Heart right ventricle (tissue), 16 donors: ENCODE measurements at regions not wholly inside any gene's neighbourhood (a gene's known extent, or its start where the extent isn't known, plus 50 kb on each side); places are given as distances from the start of the nearest gene placed in this dataset.

ENCODE experiments used
- ATAC-seq, 8 donors: fragments of 200-7000 bp; cut with Tn5 transposase; one replicate each; pipeline ENCODE4 v1.9.1; 2020; ENCODE audit warnings: mild to moderate bottlenecking in 8 of 8, moderate library complexity in 8 of 8, moderate number of reproducible peaks in 1 of 8
- DNase-seq, 2 donors: peaks; one replicate each; pipeline ENCODE4 v3.0.0-alpha.2; 2020
- H3K27ac ChIP-seq, 10 donors: fragments of 200-600 bp; sonication (generic) in 2 of 10; one replicate each; pipeline versions ENCODE4 v1.5.0 to v1.8.0; 2020 to 2022; ENCODE audit warnings: mild to moderate bottlenecking in 3 of 10
- H3K27me3 ChIP-seq, 7 donors: fragments of 200-600 bp; one replicate each; pipeline ENCODE4 v1.8.0; 2021 to 2022; ENCODE audit warnings: mild to moderate bottlenecking in 2 of 7
- H3K36me3 ChIP-seq, 9 donors: fragments of 200-600 bp; sonication (generic) in 1 of 9; one replicate each; pipeline versions ENCODE4 v1.5.0 to v1.8.0; 2020 to 2022; ENCODE audit warnings: mild to moderate bottlenecking in 2 of 9
- H3K4me1 ChIP-seq, 9 donors: fragments of 200-600 bp; sonication (generic) in 1 of 9; one replicate each; pipeline versions ENCODE4 v1.5.0 to v1.8.0; 2020 to 2022; ENCODE audit warnings: mild to moderate bottlenecking in 4 of 9
- H3K4me3 ChIP-seq, 10 donors: fragments of 200-600 bp; sonication (generic) in 2 of 10; one replicate each; pipeline versions ENCODE4 v1.5.0 to v1.8.0; 2020 to 2022; ENCODE audit warnings: mild to moderate bottlenecking in 7 of 10, moderate library complexity in 2 of 10
- H3K9me3 ChIP-seq, 11 donors: fragments of 200-600 bp in 10 of 11; sonication (generic) in 2 of 11; one replicate each; pipeline versions ENCODE4 v1.5.0 to v1.8.0; 2013 to 2022; ENCODE audit warnings: mild to moderate bottlenecking in 2 of 11, control low read depth in 1 of 11, moderate library complexity in 1 of 11
- WGBS, 2 donors: extraction: QIAGEN DNeasy Blood & Tissue Kit; methylation state at CpG; one replicate each; pipeline ENCODE4 v1.1.7; 2013; ENCODE audit warnings: inconsistent platforms in 1 of 2; 5-methylcytosine and 5-hydroxymethylcytosine counted together
- intact Hi-C, 10 donors: fragments of 100-400 bp; cut with DNase I; formaldehyde crosslinking; loops; one replicate each; pipeline versions ENCODE4 v1.11.1 to v1.14.2; 2022
- TF ChIP-seq, protein P1 (sequence below), 9 donors: fragments of 200-600 bp; sonication (generic) in 2 of 9; IDR thresholded peaks; one replicate each; pipeline versions ENCODE4 v1.5.0 to v1.8.0; 2021 to 2022; ENCODE audit warnings: antibody characterized with exemption in 9 of 9, mild to moderate bottlenecking in 5 of 9, moderate library complexity in 1 of 9
- donor health status: Arrhythmogenic right ventricular cardiomyopathy.
- donor health status: ischemic (EF 13 %, LVEDD 7.1; RV severe dilation, severe dysfunction).
- donor health status: healthy with polysubstance abuse.
- donor health status: DM: no; HTN: yes; CAD: no.
- donor health status: DM: no; HTN: no; CAD: no.
- donor health status: ischemic (EF 25% LVEDD 6.9; RV normal size, moderate dysfunction).
- donor health status: ischemic (EF 25% LVEDD 5.7; RV mildly dilated, moderate dysfunction).
- donor health status: healthy.
- donor health status: DM: yes; HTN: yes; CAD: no.
- donor health status: Ischemic cardiomyopathy.
- donor health status: ischemic (EF 35%, LVEDD 5.7; RV mildly dilated, moderate dysfunction).
- donor health status: nonischemic (EF 11% LVEDD 7.7; RV severe dilation, severe dysfunction).
- donor health status: DM: yes; HTN: yes; CAD: no.
- donor health status: PGD.
- donor health status: ischemic (EF 29% LVEDD 5.4; RV normal size, mild dysfunction).
- donor health status: nonischemic (EF 23%, LVEDD 6.1; RV moderate dilation, normal function).

- H3K36me3 ChIP-seq, result no peaks in the 10 kb centered on the region
- WGBS, 2 donors, result 85 to 90% methylated on average over 3 of the region's 3 CpGs
- ATAC-seq, result no peak
- H3K27me3 ChIP-seq, result no peaks in the 10 kb centered on the region
- no peak for DNase-seq
- no peaks in the 10 kb centered on the region for H3K9me3 ChIP-seq
- intact Hi-C loops, result loop anchor here in 1 of 10 donors (10.0 kb wide), 1 partner anchor 199 kb away; no protein-coding TSS in a partner anchor
- TF ChIP-seq, protein P1, sequence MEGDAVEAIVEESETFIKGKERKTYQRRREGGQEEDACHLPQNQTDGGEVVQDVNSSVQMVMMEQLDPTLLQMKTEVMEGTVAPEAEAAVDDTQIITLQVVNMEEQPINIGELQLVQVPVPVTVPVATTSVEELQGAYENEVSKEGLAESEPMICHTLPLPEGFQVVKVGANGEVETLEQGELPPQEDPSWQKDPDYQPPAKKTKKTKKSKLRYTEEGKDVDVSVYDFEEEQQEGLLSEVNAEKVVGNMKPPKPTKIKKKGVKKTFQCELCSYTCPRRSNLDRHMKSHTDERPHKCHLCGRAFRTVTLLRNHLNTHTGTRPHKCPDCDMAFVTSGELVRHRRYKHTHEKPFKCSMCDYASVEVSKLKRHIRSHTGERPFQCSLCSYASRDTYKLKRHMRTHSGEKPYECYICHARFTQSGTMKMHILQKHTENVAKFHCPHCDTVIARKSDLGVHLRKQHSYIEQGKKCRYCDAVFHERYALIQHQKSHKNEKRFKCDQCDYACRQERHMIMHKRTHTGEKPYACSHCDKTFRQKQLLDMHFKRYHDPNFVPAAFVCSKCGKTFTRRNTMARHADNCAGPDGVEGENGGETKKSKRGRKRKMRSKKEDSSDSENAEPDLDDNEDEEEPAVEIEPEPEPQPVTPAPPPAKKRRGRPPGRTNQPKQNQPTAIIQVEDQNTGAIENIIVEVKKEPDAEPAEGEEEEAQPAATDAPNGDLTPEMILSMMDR (IDR thresholded peaks at IDR 0.05), result no peak
- peak overlapping the region in 1 of 10 donors; percentile 13 for H3K27ac ChIP-seq
- no peak overlapping the region for H3K4me3 ChIP-seq
- peaks cover 0 to 34% (median 5%) of the 10 kb centered on the region in 9 donors for H3K4me1 ChIP-seq
Measured at GRCh38 chr12:42963988-42964387, 374.4 kb upstream of the PRICKLE1 start.

GRCh38 chr12:42962384-42962783, 372.8 kb upstream of the PRICKLE1 start:
- no peak for ATAC-seq
- H3K4me3 ChIP-seq, result no peak overlapping the region
- H3K27ac ChIP-seq, result no peak overlapping the region
- DNase-seq, result no peak
- TF ChIP-seq, protein P1 (IDR thresholded peaks at IDR 0.05), result no peak
- WGBS, 2 donors, result 79 to 83% methylated on average over 2 of the region's 2 CpGs
- intact Hi-C loops, result loop anchor here in 1 of 10 donors (10.0 kb wide), 1 partner anchor 198 kb away; no protein-coding TSS in a partner anchor
- no peaks in the 10 kb centered on the region for H3K27me3 ChIP-seq
- H3K36me3 ChIP-seq, result no peaks in the 10 kb centered on the region
- H3K4me1 ChIP-seq, result peaks cover 0 to 35% (median 8%) of the 10 kb centered on the region in 9 donors
- H3K9me3 ChIP-seq, result no peaks in the 10 kb centered on the region

GRCh38 chr12:42961395-42961794, 371.8 kb upstream of the PRICKLE1 start:
- no peaks in the 10 kb centered on the region for H3K36me3 ChIP-seq
- 73 to 78% methylated on average over 3 of the region's 3 CpGs for WGBS, 2 donors
- TF ChIP-seq, protein P1 (IDR thresholded peaks at IDR 0.05), result no peak
- H3K27ac ChIP-seq, result no peak overlapping the region
- intact Hi-C loops, result loop anchor here in 1 of 10 donors (10.0 kb wide), 1 partner anchor 197 kb away; no protein-coding TSS in a partner anchor
- no peaks in the 10 kb centered on the region for H3K9me3 ChIP-seq
- DNase-seq, result no peak
- ATAC-seq, result peak in 1 of 8 donors; percentile 30
- H3K4me3 ChIP-seq, result no peak overlapping the region
- H3K27me3 ChIP-seq, result no peaks in the 10 kb centered on the region
- H3K4me1 ChIP-seq, result peaks cover 0 to 43% (median 8%) of the 10 kb centered on the region in 9 donors

GRCh38 chr12:42960087-42960527, 370.6 kb upstream of the PRICKLE1 start:
- TF ChIP-seq, protein P1 (IDR thresholded peaks at IDR 0.05), result no peak
- H3K27me3 ChIP-seq, result no peaks in the 10 kb centered on the region
- intact Hi-C loops, result loop anchor here in 1 of 10 donors (10.0 kb wide), 1 partner anchor 195 kb away; no protein-coding TSS in a partner anchor
- H3K4me1 ChIP-seq, result peaks cover 0 to 35% (median 8%) of the 10 kb centered on the region in 9 donors
- ATAC-seq (no peak), DNase-seq (no peak)
- H3K4me3 ChIP-seq, result no peak overlapping the region
- no peaks in the 10 kb centered on the region for H3K36me3 ChIP-seq
- H3K27ac ChIP-seq, result no peak overlapping the region
- no peaks in the 10 kb centered on the region for H3K9me3 ChIP-seq
- 81 to 83% methylated on average over 4 of the region's 4 CpGs for WGBS, 2 donors
